ENCODE measurements at regions not wholly inside any gene's neighbourhood (a gene's known extent, or its start where the extent isn't known, plus 50 kb on each side); places are given as distances from the start of the nearest gene placed in this dataset.

DNA sequence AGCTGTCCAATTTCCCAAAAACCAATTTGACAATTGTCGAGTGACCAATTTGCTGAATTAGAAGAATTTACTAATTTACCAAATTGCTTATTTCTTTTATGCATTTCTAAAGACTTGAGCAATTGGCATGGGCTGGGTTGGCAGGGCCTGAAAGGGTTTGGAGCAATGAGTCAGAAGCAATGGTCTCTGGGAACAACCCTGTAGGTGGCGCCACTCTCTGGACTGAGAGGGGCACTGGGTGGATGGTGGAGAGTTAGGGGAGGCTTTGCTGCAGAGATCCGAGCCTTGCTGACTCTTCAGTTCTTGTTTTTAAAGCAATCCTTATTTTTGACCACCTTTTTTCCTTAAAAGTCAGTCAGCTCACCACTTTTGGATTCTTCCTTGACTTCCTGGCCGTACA is 71.5 kb upstream of the RPS23 start:
- Histone ChIP-seq H3K4me3 (ENCODE audit: low read length in 2 of 2) (no peak overlapping the region), H3K9me3 (ENCODE audit: control insufficient read depth in 2 of 2, low read length in 2 of 2) (no peaks in the 10 kb centered on the region), H3K27me3 (ENCODE audit: control insufficient read depth in 2 of 2, insufficient read depth in 2 of 2, low read length in 2 of 2) (no peaks in the 10 kb centered on the region), H3K27ac (ENCODE audit: low read depth in 2 of 2, low read length in 2 of 2) (no peak overlapping the region), H3K4me1 (ENCODE audit: control insufficient read depth in 2 of 2, insufficient read depth in 2 of 2, low read length in 2 of 2) (no peaks in the 10 kb centered on the region), H3K9ac (ENCODE audit: low read depth in 1 of 2, low read length in 2 of 2) (no peak overlapping the region), H3K36me3 (ENCODE audit: control insufficient read depth in 2 of 2, insufficient read depth in 2 of 2, low read length in 2 of 2) (no peaks in the 10 kb centered on the region)

DNA sequence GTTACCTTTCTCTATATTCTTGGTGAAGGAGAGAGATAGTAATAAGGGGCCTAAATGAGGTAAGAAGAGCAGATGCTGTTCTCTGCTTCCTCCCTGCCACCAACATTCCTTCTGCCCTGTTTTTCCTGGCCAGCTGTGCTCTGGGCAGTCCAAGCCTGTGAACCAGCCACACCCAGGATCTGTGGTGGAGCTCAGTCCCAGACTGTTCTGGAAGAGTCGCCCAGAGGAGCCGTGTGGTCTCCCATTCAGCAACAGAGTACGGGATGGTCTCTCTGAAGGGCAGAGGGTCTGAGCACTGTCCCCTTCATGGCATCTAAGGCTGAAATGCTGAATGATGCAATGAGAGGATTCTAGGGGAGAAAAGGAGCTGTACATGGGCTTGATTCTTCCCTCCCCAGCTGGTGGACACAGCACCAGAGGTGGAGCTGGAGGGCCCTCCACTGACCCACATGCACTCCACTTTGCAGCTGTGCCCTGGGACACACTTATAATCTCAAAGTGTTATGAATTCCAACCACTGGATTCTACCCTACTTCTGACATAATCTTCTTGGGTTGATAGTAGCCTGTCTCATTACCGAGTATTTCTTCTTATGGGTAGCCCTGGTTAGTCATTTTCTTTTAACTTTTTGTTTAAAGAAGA is 70.8 kb upstream of the RPS23 start:
- no peak overlapping the region for H3K4me3 ChIP-seq (ENCODE audit: low read length in 2 of 2)
- no peaks in the 10 kb centered on the region for H3K9me3 ChIP-seq (ENCODE audit: control insufficient read depth in 2 of 2, low read length in 2 of 2)
- no peaks in the 10 kb centered on the region for H3K4me1 ChIP-seq (ENCODE audit: control insufficient read depth in 2 of 2, insufficient read depth in 2 of 2, low read length in 2 of 2)
- no peak overlapping the region for H3K9ac ChIP-seq (ENCODE audit: low read depth in 1 of 2, low read length in 2 of 2)
- H3K27me3 ChIP-seq (ENCODE audit: control insufficient read depth in 2 of 2, insufficient read depth in 2 of 2, low read length in 2 of 2), result no peaks in the 10 kb centered on the region
- H3K36me3 ChIP-seq (ENCODE audit: control insufficient read depth in 2 of 2, insufficient read depth in 2 of 2, low read length in 2 of 2), result no peaks in the 10 kb centered on the region
- H3K27ac ChIP-seq (ENCODE audit: low read depth in 2 of 2, low read length in 2 of 2), result no peak overlapping the region

DNA sequence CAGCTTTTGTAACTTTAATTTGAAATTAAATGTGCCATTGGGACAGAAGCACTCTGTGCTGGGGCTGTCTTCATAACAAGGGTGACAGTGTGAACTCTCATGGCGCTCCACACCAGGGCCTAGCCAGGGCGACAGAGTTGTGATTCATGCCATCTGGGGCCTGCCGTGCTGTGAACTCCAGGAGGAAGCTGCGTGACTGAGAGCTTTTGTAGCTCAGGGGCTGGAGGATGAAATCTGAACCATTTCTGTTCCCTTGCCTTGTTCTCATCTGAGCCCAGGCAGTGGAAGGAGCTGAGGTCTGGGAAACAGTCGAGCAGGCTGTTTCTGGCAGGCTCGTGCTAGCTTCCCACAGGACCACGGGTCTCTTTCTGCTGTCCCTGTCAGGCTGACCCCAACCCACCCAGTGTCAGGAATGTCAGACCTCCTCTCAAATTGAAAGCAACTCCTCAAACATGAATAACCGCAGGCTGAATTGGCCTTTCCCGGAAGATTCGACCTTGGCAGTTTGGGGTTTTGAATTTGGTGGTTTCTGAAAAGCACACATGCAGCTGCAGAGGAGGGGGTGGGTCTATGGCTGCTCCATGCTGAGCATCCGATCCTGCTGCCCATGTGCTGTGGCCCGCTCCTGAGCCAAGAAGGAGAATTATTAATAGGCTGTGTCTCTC is 69.2 kb upstream of the RPS23 start:
- Histone ChIP-seq H3K36me3 (ENCODE audit: control insufficient read depth in 2 of 2, insufficient read depth in 2 of 2, low read length in 2 of 2) (no peaks in the 10 kb centered on the region), H3K27ac (ENCODE audit: low read depth in 2 of 2, low read length in 2 of 2) (peak overlapping the region in 1 of 2 donors; percentile 48), H3K9ac (ENCODE audit: low read depth in 1 of 2, low read length in 2 of 2) (no peak overlapping the region), H3K27me3 (ENCODE audit: control insufficient read depth in 2 of 2, insufficient read depth in 2 of 2, low read length in 2 of 2) (no peaks in the 10 kb centered on the region), H3K4me3 (ENCODE audit: low read length in 2 of 2) (no peak overlapping the region), H3K4me1 (ENCODE audit: control insufficient read depth in 2 of 2, insufficient read depth in 2 of 2, low read length in 2 of 2) (no peaks in the 10 kb centered on the region), H3K9me3 (ENCODE audit: control insufficient read depth in 2 of 2, low read length in 2 of 2) (no peaks in the 10 kb centered on the region)

DNA sequence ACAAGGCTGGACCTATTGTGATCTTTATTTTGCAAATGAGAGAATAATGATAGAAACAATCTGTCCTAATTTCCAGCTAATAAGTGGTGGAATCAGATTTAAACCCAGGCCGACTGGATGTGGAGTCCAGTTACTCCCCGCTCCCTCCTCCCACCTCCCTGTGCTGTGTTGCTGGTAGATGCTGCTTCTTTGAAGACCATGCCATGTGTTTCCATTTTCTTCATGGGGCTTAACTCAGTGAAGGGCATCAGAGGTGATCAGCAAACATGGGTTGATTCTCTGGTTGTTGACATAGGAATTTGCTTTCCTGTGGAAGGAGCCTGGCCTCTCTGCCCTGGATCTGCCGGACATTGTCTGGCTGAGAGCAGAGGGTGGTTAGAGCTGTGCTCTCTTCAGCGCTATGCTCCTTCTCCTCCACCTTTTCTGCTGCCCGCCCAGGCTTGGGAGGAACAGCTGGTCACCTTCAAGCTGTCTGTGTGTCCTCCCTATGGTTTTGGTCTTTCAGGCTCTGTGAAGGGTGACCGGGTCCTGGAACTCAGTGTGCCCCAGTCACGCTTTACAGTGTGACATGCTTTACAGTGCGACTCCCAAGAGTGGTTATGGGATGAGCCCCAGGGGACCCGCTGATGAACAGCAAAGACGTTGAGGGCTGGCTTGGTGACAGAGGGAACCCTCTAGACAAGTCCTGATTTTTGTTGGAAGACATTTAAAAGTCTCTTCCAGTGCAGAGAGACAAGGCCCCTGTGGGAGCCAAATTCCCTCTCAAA is 68.4 kb upstream of the RPS23 start:
- H3K9me3 ChIP-seq (ENCODE audit: control insufficient read depth in 2 of 2, low read length in 2 of 2), result no peaks in the 10 kb centered on the region
- H3K4me1 ChIP-seq (ENCODE audit: control insufficient read depth in 2 of 2, insufficient read depth in 2 of 2, low read length in 2 of 2), result no peaks in the 10 kb centered on the region
- H3K4me3 ChIP-seq (ENCODE audit: low read length in 2 of 2), result no peak overlapping the region
- no peak overlapping the region for H3K9ac ChIP-seq (ENCODE audit: low read depth in 1 of 2, low read length in 2 of 2)
- H3K36me3 ChIP-seq (ENCODE audit: control insufficient read depth in 2 of 2, insufficient read depth in 2 of 2, low read length in 2 of 2), result no peaks in the 10 kb centered on the region
- H3K27me3 ChIP-seq (ENCODE audit: control insufficient read depth in 2 of 2, insufficient read depth in 2 of 2, low read length in 2 of 2), result no peaks in the 10 kb centered on the region
- H3K27ac ChIP-seq (ENCODE audit: low read depth in 2 of 2, low read length in 2 of 2), result no peak overlapping the region

DNA sequence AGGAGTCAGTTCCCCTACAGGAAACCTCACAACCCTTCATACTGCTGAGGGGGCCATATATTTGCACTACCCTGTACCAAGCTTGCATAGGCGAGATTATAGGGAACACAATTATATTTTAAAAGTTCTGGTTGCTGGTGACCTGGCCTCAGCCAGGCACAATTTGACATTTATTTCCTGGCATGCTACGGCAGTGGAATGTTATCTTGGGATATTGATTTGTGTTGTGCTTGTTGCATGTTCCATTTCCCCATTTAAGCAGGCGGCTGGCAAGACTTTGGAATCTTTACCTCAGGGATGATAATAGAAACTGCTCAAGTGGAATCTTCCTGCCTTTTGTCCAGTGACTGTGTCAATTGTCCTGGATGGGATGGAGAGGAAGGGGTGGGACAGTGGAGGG is 67.0 kb upstream of the RPS23 start:
- peaks cover 0 to 4% of the 10 kb centered on the region in 2 donors for H3K27me3 ChIP-seq (ENCODE audit: control insufficient read depth in 2 of 2, insufficient read depth in 2 of 2, low read length in 2 of 2)
- no peaks in the 10 kb centered on the region for H3K9me3 ChIP-seq (ENCODE audit: control insufficient read depth in 2 of 2, low read length in 2 of 2)
- H3K4me1 ChIP-seq (ENCODE audit: control insufficient read depth in 2 of 2, insufficient read depth in 2 of 2, low read length in 2 of 2), result no peaks in the 10 kb centered on the region
- no peaks in the 10 kb centered on the region for H3K36me3 ChIP-seq (ENCODE audit: control insufficient read depth in 2 of 2, insufficient read depth in 2 of 2, low read length in 2 of 2)
- H3K4me3 ChIP-seq (ENCODE audit: low read length in 2 of 2), result no peak overlapping the region
- H3K9ac ChIP-seq (ENCODE audit: low read depth in 1 of 2, low read length in 2 of 2), result no peak overlapping the region
- no peak overlapping the region for H3K27ac ChIP-seq (ENCODE audit: low read depth in 2 of 2, low read length in 2 of 2)

DNA sequence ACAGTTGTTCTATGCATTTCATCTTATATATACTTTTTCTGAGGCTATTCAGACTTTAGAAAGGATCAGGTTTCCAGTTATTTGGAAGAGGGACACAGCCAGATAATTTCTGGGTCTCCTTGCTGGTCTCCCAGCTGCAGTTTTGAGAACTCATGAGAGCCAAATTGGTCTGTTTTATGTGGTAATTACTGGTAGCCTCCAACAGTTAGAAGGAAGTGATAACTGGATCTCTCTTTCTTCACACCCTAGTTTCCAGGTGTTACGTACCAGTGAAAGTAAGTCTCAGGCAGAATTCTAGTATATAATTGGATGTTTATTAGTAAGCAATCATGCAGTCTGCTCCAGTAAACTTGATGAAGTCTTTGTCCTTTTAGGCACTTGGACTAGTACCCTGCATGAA is 63.2 kb upstream of the RPS23 start:
- H3K36me3 ChIP-seq (ENCODE audit: control insufficient read depth in 2 of 2, insufficient read depth in 2 of 2, low read length in 2 of 2), result no peaks in the 10 kb centered on the region
- H3K4me1 ChIP-seq (ENCODE audit: control insufficient read depth in 2 of 2, insufficient read depth in 2 of 2, low read length in 2 of 2), result no peaks in the 10 kb centered on the region
- H3K27me3 ChIP-seq (ENCODE audit: control insufficient read depth in 2 of 2, insufficient read depth in 2 of 2, low read length in 2 of 2), result peaks cover 0 to 4% of the 10 kb centered on the region in 2 donors
- H3K9ac ChIP-seq (ENCODE audit: low read depth in 1 of 2, low read length in 2 of 2), result no peak overlapping the region
- H3K4me3 ChIP-seq (ENCODE audit: low read length in 2 of 2), result no peak overlapping the region
- no peaks in the 10 kb centered on the region for H3K9me3 ChIP-seq (ENCODE audit: control insufficient read depth in 2 of 2, low read length in 2 of 2)
- no peak overlapping the region for H3K27ac ChIP-seq (ENCODE audit: low read depth in 2 of 2, low read length in 2 of 2)

DNA sequence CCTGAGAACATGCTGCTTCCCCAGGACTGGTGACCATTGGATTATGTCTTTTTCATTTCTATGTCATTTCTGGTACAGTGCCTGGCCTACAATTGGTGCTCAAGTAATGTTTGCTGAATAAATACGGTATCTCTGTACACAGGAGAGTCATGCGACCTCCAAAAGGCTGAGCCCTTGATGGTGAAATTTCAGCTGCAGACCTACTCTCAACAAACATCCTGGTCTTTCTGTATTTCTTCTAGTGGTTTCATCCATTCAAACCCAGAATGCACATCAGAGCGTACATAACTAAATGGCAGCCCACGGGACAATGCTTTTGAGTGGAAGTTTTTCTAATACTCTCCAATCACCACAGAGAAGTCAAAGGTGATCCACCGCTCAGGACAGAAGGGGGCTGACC is 62.6 kb upstream of the RPS23 start:
- no peak overlapping the region for H3K9ac ChIP-seq (ENCODE audit: low read depth in 1 of 2, low read length in 2 of 2)
- no peaks in the 10 kb centered on the region for H3K36me3 ChIP-seq (ENCODE audit: control insufficient read depth in 2 of 2, insufficient read depth in 2 of 2, low read length in 2 of 2)
- H3K4me3 ChIP-seq (ENCODE audit: low read length in 2 of 2), result no peak overlapping the region
- H3K27me3 ChIP-seq (ENCODE audit: control insufficient read depth in 2 of 2, insufficient read depth in 2 of 2, low read length in 2 of 2), result peaks cover 0 to 4% of the 10 kb centered on the region in 2 donors
- H3K4me1 ChIP-seq (ENCODE audit: control insufficient read depth in 2 of 2, insufficient read depth in 2 of 2, low read length in 2 of 2), result no peaks in the 10 kb centered on the region
- no peaks in the 10 kb centered on the region for H3K9me3 ChIP-seq (ENCODE audit: control insufficient read depth in 2 of 2, low read length in 2 of 2)
- no peak overlapping the region for H3K27ac ChIP-seq (ENCODE audit: low read depth in 2 of 2, low read length in 2 of 2)

DNA sequence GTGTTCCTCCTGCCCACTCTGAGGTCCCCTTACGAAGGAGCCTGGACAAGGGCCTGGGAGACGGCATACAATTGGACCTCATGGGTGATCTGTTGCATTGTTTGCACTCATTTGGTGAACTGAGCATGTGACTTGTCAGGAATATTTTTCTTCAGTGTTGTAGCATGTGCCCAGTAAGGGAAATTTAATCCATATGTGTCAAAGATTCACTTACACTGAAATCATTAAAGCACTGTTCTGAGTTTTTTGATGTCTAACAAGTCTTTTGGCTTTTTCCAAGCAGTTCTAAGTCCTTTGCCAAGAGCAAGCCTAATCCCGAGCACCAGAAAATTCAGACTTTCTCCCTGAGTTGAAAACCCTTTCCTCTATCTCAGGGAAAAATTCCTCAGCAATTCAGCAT is 61.6 kb upstream of the RPS23 start:
- no peaks in the 10 kb centered on the region for H3K36me3 ChIP-seq (ENCODE audit: control insufficient read depth in 2 of 2, insufficient read depth in 2 of 2, low read length in 2 of 2)
- no peak overlapping the region for H3K4me3 ChIP-seq (ENCODE audit: low read length in 2 of 2)
- no peaks in the 10 kb centered on the region for H3K4me1 ChIP-seq (ENCODE audit: control insufficient read depth in 2 of 2, insufficient read depth in 2 of 2, low read length in 2 of 2)
- no peak overlapping the region for H3K27ac ChIP-seq (ENCODE audit: low read depth in 2 of 2, low read length in 2 of 2)
- no peak overlapping the region for H3K9ac ChIP-seq (ENCODE audit: low read depth in 1 of 2, low read length in 2 of 2)
- H3K27me3 ChIP-seq (ENCODE audit: control insufficient read depth in 2 of 2, insufficient read depth in 2 of 2, low read length in 2 of 2), result peaks cover 0 to 4% of the 10 kb centered on the region in 2 donors
- no peaks in the 10 kb centered on the region for H3K9me3 ChIP-seq (ENCODE audit: control insufficient read depth in 2 of 2, low read length in 2 of 2)

DNA sequence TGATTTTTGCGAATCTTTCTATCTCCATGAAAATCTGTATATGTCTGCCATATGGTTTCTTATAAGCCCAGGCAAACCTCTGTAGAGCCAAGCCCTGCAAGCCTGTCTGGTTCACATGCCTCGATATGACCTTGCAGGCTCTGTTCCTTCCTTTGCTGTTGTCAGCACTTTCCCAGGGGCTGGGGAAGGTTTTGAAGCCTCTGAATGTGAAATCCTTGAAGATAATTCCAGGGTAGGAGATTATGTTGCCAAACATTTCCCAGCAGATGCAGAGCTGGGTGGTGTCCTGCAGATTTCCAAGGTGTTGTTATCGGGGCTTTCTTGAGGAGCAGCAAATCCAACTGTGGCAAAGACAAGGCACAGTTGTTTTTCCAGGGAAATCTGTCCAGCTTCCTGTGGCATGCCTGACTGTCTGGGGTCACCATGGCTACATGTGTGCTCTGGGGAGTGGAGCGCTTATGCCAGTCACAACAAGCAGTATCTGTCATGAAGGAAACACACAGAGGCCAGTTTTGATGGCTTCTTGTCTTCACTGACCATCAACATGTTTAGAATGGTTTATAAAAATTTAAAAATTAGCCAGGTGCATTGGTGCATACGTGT is 60.7 kb upstream of the RPS23 start:
- Histone ChIP-seq H3K9me3 (ENCODE audit: control insufficient read depth in 2 of 2, low read length in 2 of 2) (no peaks in the 10 kb centered on the region), H3K27me3 (ENCODE audit: control insufficient read depth in 2 of 2, insufficient read depth in 2 of 2, low read length in 2 of 2) (peaks cover 0 to 4% of the 10 kb centered on the region in 2 donors), H3K4me3 (ENCODE audit: low read length in 2 of 2) (no peak overlapping the region), H3K36me3 (ENCODE audit: control insufficient read depth in 2 of 2, insufficient read depth in 2 of 2, low read length in 2 of 2) (no peaks in the 10 kb centered on the region), H3K27ac (ENCODE audit: low read depth in 2 of 2, low read length in 2 of 2) (no peak overlapping the region), H3K4me1 (ENCODE audit: control insufficient read depth in 2 of 2, insufficient read depth in 2 of 2, low read length in 2 of 2) (no peaks in the 10 kb centered on the region), H3K9ac (ENCODE audit: low read depth in 1 of 2, low read length in 2 of 2) (no peak overlapping the region)

DNA sequence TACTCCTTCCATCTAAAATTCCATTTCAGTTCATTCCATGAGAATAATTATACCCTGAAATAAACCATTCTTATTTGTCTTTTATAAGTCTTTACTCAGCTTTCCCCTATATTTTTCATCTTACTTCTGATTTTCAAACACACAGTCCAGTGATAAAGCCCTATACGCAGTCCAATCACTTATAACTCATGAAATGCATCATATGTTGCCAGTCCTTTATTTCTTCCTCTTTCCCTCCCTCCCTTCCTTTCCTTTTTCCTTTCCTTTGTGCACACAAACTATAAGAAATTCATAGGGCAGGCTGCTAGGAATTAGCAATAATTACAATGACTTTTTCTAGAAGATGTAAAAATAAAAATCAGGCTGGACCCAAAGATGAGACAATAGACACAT is 58.8 kb upstream of the RPS23 start:
- Histone ChIP-seq H3K27me3 (ENCODE audit: control insufficient read depth in 2 of 2, insufficient read depth in 2 of 2, low read length in 2 of 2) (peaks cover 0 to 4% of the 10 kb centered on the region in 2 donors), H3K4me1 (ENCODE audit: control insufficient read depth in 2 of 2, insufficient read depth in 2 of 2, low read length in 2 of 2) (no peaks in the 10 kb centered on the region), H3K27ac (ENCODE audit: low read depth in 2 of 2, low read length in 2 of 2) (no peak overlapping the region), H3K36me3 (ENCODE audit: control insufficient read depth in 2 of 2, insufficient read depth in 2 of 2, low read length in 2 of 2) (no peaks in the 10 kb centered on the region), H3K9ac (ENCODE audit: low read depth in 1 of 2, low read length in 2 of 2) (no peak overlapping the region), H3K4me3 (ENCODE audit: low read length in 2 of 2) (no peak overlapping the region), H3K9me3 (ENCODE audit: control insufficient read depth in 2 of 2, low read length in 2 of 2) (no peaks in the 10 kb centered on the region)
